Hippocampal formation (tissue), 2 donors: ENCODE measurements at regions not wholly inside any gene's neighbourhood (a gene's known extent, or its start where the extent isn't known, plus 50 kb on each side); places are given as distances from the start of the nearest gene placed in this dataset.
"Not testable (repeated sequence)": the region's sequence is repeated elsewhere in the genome, so short reads cannot be mapped to it uniquely, and the experiment has no call there.

ENCODE experiments used
- DNase-seq, 2 donors: peaks; one replicate each; lab custom pipeline; 2025; lab: John Stamatoyannopoulos, UW

- no peak for DNase-seq
These were observed 133.8 kb upstream of the RFX3 start for GRCh38 chr9:3659647-3660046.

- DNase-seq, result no peak
These were observed 133.2 kb upstream of the RFX3 start for GRCh38 chr9:3658964-3659363.

DNA sequence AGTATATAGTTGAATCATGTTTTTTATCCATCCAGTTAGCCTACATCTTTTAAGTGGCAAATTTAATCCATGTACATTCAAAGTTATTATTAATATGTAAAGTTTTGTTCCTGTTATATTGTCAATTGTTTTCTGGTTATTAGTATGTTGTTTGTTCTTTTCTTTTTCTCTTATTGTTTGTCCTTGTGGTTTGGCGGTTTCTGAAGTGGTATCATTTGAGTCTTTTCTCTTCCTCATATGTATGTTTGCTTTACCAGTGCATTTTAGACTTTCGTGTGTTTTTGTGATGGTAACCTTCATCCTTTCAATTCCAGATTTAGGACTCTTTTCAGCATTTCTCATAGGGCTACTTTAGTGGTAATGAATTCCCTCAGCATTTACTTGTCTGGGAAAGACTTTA, 130.4 kb upstream of the RFX3 start:
- no peak for DNase-seq

DNA sequence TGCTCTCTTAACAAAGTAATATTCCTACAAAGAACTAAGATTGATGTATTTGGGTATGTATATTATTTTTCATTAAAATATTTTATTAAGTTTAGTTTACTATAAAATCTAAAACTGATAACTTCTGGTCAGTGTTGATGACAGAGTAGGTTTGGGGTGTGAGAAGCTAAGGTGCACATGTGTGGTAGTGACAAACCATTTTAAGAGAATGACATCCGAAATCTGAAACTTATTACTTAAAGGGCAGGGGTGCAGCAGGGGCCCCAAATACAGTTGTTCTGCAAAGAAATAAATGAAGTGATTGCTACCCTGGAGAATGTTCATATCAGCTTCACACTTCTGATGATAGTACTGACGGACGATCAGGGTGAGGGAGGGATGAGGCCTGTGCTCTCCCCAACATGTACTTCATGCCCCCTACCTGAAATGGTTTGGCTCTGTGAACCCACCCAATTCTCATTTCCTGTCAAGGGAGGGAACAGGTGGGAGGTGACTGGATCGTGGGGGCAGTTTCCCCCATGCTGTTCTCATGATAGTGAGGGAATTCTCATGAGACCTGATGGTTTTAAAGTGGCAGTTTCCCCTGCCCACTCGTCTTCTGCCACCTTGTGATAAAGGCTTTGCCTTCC, 125.3 kb upstream of the RFX3 start:
- DNase-seq, result no peak

DNA sequence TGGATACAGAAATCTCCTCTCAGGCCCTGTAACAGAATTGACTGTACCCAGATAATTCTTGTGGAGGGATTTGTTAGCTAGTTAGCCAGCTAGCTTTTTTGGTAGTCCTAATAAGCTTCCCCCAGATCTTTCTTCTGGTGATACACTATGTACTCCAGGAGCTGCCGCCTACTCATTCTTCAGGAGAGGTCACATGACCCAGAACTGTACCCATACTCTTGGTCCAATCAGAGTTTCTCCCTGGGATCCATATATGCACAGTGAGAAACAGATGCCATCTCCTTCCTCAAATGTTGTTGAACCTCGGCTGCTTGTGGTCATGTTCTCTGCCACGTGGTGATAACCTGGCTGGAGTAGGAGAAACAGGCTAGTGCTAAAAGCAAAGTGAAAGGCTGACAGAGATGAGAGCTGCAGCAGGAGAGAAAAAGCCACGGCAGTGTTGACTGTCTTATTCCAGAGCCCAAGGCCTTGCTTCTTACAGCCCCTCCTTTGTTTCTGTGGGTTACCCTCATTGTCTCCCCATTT, 123.0 kb upstream of the RFX3 start:
- no peak for DNase-seq

DNA sequence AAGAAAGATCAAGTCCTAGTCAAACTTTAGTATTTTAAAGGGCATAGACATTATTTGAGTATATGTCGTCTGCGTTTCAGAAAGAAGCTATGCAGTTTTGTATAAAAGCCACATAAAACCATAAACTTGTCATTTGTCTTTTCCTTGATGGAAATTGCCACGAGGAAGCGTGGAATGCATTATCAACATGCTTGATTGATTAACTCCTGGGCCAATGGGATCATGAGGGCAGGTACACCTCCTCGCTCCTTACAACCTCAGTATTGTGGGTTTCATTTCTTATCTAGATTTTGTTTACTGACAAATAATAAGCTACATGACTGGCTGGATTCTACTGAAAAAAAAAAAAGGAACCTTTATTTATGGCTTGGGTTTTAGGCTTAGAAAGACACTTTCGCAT, 122.5 kb upstream of the RFX3 start:
- DNase-seq, result no peak

DNA sequence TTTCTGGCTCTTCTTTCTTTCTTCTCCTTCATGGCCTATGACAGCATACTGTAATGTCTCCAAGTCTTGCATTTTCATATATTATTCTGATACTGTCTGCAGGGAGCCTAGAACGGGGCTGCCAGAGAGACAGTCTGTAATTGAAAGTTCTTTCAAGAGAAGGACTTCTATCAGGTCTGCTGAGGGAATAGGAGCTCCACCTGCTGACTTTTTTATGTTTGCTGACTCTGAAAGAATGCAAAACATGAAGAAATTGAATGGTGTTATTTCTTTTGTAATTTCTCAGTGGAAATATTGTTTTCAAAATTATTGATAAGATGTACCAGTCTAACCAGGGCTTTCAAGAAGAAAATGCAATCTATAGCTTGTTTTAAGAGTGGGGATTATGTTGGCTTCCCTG, 121.9 kb upstream of the RFX3 start:
- no peak for DNase-seq

DNA sequence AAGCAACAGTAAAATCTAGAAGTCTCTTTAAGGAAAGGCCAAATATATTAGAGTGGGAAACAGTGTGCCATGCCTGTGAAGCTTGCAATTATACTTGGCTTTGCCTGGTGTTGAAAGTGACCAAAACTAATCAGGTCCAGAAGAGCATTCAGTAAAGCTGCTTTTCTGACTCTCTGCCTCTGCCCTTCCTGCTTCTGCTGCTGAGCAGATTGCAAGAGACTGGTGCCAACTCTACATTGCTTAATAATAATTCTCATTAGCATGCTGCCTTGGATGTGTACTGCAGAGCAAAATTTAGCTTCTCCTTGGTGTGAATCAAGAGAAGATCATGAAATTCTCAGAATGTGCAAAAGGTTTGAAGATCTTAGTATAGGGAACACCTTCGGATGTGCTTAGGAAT, 120.4 kb upstream of the RFX3 start:
- peak in 1 of 2 donors; percentile 42 for DNase-seq

DNA sequence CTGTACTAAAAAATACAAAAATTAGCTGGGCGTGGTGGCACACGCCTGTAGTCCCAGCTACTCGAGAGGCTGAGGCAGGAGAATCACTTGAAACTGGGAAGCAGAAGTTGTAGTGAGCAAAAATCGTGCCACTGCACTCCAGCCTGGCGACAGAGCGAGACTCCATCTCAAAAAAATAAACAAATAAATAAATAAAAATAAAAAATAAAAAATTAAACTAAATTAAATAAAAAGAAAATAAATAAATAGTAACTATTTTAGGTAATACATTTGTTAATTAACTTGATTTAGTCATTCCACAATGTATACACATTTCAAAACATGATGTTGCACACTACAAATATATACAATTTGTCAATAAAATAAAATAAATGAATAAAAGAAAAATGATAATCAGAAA, 116.3 kb upstream of the RFX3 start:
- DNase-seq, result not testable (repeated sequence)

DNA sequence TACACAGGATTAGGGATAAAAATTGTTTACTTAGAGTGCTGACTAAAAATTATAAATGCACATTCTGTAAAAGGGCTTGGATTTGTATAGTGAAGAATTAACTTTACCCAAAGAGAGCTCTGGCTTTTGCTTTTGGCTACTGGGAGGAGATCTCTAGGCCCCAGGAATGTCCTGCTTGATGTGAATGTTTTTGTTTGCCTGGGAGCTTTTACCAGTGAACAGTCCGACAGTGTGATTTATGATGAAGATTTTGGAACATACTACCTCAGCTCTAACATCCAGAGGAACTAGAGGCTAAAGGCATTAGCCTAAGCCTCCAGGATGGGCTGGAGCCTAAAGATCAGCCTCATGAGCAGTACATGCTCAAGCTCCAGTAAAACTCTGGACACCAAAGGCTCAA, 103.7 kb upstream of the RFX3 start:
- no peak for DNase-seq

- no peak for DNase-seq
These were observed 102.4 kb upstream of the RFX3 start for GRCh38 chr9:3628239-3628638.

DNA sequence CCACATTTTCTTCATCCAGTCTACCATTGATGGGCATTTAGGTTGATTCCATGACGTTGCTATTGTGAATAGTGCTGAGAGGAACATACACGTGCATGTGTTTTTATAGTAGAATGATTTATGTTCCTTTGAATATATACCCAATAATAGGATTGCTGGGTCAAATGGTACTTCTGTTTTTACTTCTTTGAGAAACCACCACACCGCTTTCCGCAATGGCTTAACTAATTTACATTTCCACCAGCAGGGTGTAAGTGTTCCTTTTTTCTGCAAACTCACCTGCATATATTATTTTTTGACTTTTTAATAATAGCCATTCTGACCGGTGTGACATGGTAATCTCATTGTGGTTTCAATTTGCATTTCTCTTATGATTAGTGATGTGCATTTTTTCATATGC, 82.2 kb upstream of the RFX3 start:
- DNase-seq, result no peak

GRCh38 chr9:3600672-3601071, 74.9 kb upstream of the RFX3 start:
- no peak for DNase-seq

DNA sequence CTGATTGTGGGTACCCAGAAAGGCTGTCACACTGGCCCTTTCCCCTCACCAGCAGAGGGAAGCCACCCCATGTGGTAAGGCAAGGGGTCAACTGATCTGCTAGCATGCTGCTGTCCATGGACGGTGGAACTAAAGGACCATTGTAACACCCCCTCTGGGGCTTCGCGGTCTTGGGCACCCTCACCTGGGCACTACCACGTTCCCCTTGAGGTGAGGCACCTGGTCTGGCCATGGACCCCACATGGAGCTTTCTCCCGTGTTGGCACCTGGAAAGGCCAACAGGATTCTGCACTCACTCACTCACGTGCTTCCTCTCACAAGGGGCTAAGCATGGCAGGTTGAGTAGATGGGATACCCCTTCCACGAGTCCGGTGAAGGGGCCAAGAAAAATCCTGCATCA, 72.0 kb upstream of the RFX3 start:
- DNase-seq, result no peak

- no peak for DNase-seq
These were observed 60.3 kb upstream of the RFX3 start for GRCh38 chr9:3586066-3586465.

DNA sequence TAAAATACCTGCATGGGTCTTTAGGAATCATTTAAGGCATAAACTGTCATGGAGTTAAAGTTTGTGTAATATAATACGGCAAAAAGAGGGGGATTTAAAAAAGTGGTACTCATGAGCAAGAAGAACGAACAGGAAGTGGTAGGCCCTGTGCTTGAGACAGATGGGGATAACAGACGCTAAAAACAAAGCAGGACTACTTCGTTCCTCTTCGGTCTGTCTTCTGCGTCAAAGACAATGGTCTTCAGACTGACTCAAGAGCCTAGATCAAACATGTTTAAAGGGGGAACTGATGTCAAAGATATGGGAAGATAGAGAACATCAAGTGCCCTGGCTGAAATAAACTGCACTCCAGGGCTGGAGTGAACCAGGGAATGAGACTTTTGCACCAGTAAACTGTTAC, 59.8 kb upstream of the RFX3 start:
- DNase-seq, result no peak

- DNase-seq, result no peak
These were observed 53.0 kb upstream of the RFX3 start for GRCh38 chr9:3578786-3579185.

DNA sequence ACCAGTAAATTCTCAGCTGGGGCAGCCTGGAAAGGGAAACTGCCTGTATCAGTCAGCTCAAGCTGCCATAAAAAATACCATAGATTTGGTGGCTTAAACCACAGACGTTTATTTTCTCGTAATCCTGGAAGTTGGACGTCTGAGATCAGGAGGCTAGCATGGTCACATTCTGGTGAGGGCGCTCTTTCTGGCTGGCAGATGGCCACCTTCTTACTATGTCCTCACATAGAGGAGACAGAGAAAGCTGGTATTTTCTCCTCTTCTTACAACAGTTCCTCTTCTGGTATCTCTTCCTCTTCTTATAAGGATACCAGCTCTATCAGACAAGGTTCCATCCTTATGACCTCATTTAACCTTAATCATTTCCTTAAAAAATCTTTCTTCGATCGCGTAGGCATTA, 50.5 kb upstream of the RFX3 start:
- peak in 1 of 2 donors; percentile 1 for DNase-seq

DNA sequence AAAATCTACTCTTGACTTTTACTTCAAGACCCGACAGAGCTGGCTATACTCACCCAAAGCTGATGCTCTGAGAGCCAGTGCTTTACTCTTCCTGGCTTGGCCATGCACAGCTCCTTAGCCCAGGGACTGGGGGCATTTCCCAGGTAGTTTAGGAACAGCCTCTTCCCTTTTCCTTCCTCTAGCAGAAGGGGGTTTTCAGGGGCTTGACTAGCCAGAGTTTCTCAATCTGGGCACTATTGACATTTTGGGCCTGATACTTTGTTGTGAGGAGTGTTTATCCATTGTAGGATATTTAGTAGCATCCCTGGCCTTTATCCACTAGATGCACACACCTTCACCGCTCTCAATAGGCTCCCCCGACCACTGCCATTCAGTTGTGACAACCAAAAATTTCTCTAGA, 50.0 kb upstream of the RFX3 start:
- no peak for DNase-seq
